ENCODE measurements at regions not wholly inside any gene's neighbourhood (a gene's known extent, or its start where the extent isn't known, plus 50 kb on each side); places are given as distances from the start of the nearest gene placed in this dataset.

DNA sequence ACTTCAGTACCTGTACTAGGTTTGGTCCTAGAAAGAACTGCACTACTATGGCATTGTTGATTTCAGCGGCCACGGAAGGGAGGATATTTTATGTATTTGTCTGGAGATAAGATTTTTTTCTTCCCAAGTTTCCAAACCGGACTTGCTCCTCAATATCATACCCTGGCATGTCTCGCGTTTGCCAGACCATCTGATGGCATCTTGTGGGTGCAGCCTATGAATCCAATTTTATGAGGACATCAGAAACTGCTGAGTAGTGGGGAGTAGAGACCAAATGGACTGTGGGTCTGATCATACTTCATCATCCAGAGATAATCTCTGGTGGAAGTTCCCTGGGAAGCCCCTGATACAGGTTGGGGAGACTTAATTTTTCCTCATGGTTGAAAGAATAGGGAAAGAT is 716.1 kb upstream of the WWC1 start:
- Mint-ChIP-seq H3K9me3 (peaks cover 0 to 2% (median 0%) of the 10 kb centered on the region in 9 donors), H3K4me1 (peaks cover 7 to 14% (median 11%) of the 10 kb centered on the region in 4 donors), H3K4me3 (no peak overlapping the region), H3K27ac (no peak overlapping the region), H3K27me3 (peaks cover 17 to 53% (median 23%) of the 10 kb centered on the region in 5 donors), H3K36me3 (no peaks in the 10 kb centered on the region)
- ATAC-seq (no peak), DNase-seq (no peak)
- POLR2A ChIA-PET: no interaction called here

DNA sequence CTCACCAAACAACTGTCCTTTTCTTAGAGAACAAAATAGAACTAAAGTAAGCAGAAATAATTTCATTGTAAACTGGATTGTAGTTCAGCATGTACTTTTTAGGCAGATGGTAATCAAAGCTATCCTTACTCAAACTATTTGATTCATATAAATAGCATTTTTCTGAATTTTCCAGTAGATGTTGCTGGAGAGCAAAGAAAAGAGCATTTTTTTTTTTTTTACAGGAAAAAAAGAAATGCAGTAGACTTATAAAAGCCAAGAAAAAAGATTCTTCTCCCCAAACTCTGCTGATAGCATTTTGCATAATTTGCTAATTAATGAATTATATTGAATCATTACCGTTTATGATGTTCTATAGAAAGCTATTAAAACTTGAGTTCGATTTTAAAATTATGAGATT is 715.3 kb upstream of the WWC1 start:
- DNase-seq: no peak
- Mint-ChIP-seq H3K27ac (no peak overlapping the region), H3K27me3 (peaks cover 17 to 50% (median 23%) of the 10 kb centered on the region in 5 donors), H3K4me3 (no peak overlapping the region), H3K9me3 (peaks cover 0 to 2% (median 0%) of the 10 kb centered on the region in 9 donors), H3K36me3 (no peaks in the 10 kb centered on the region), H3K4me1 (peaks cover 7 to 14% (median 11%) of the 10 kb centered on the region in 4 donors)
- POLR2A ChIA-PET: no interaction called here
- no peak for ATAC-seq

DNA sequence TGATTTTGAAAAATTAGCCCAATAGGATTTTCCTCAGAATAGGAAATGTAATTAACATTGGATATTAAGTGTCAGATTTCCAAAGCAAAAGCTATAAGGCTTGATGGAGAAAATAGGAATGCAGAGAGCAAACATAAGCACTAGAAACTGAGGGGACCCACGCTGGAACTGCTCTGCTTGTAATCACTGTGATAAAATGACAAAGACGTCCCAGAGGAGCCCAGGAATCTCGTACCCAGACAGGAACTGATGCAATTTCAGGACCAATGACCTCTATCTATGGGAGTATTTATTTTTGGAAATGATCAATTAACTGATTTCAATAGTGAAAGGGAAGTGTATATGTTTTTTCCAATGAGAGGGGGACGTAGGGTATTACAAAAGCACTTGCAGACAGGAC is 714.5 kb upstream of the WWC1 start:
- ATAC-seq (no peak), DNase-seq (no peak)
- Mint-ChIP-seq H3K36me3 (no peaks in the 10 kb centered on the region), H3K4me1 (peaks cover 7 to 14% (median 11%) of the 10 kb centered on the region in 4 donors), H3K27me3 (peaks cover 15 to 44% (median 22%) of the 10 kb centered on the region in 5 donors), H3K27ac (no peak overlapping the region), H3K4me3 (no peak overlapping the region), H3K9me3 (peaks cover 0 to 2% (median 0%) of the 10 kb centered on the region in 9 donors)
- POLR2A ChIA-PET: no interaction called here

DNA sequence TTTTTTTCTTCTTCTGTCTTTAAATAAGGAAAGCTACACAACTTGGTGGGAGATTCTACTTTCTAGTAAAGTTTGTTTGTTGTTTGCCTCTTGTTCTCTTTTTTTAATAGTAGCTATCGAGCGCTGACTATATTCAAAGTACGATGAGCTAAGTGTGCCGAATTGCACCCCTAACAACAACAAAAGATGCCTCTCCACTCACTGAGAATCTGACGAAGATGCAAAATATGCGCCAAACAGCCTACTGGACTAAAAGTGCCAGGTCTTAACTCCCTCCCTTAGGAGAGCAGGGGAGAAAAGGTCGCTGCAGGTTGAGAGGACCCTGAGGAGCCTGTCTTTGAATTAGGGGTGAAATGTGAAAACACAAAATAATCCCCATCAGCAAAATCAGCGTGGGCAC is 713.8 kb upstream of the WWC1 start:
- no peaks in the 10 kb centered on the region for H3K36me3 Mint-ChIP-seq
- H3K27me3 Mint-ChIP-seq: peaks cover 15 to 40% (median 22%) of the 10 kb centered on the region in 5 donors
- H3K4me3 Mint-ChIP-seq: no peak overlapping the region
- H3K9me3 Mint-ChIP-seq: peaks cover 0 to 2% (median 0%) of the 10 kb centered on the region in 9 donors
- no peak for DNase-seq
- POLR2A ChIA-PET: no interaction called here
- H3K4me1 Mint-ChIP-seq: peaks cover 7 to 14% (median 11%) of the 10 kb centered on the region in 4 donors
- ATAC-seq: no peak
- no peak overlapping the region for H3K27ac Mint-ChIP-seq

DNA sequence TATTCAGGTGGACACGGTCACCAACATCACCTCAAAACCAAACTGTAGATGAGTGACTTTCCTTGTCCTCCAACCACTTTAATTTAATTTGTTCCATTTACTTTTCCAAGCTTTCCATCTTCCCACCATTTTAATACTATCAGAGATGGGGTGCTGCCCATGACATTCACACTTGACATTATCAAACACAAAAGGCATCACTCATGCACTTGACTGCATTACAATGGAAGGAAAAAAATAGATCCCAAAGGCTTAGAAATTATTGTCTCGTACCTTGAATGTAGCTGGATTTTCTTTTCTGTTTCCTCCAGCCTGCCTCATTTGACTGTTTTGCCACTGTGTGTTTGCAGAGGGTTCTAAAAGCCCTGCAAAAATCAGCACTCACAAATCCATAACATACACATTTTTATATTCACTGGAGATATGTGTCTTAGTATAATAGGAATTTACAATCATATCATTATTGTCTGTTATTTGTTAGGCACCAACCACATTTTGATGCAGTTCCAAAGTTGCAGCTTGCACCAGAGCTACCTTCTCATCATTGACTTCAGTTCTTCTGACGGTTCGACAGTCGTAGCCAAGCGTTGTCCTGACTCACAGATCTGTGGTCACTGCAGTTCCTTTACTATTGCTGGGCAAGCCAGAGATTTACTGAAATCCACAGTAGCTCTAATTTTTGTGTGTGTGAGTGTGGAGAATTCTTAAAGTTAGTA is 712.3 kb upstream of the WWC1 start:
- POLR2A ChIA-PET: no interaction called here
- peaks cover 0 to 5% (median 3%) of the 10 kb centered on the region in 4 donors for H3K4me1 Mint-ChIP-seq
- H3K9me3 Mint-ChIP-seq: peaks cover 0 to 4% (median 0%) of the 10 kb centered on the region in 9 donors
- DNase-seq: no peak
- H3K27me3 Mint-ChIP-seq: peaks cover 9 to 28% (median 13%) of the 10 kb centered on the region in 5 donors
- H3K27ac Mint-ChIP-seq: no peak overlapping the region
- no peak overlapping the region for H3K4me3 Mint-ChIP-seq
- no peak for ATAC-seq
- no peaks in the 10 kb centered on the region for H3K36me3 Mint-ChIP-seq

DNA sequence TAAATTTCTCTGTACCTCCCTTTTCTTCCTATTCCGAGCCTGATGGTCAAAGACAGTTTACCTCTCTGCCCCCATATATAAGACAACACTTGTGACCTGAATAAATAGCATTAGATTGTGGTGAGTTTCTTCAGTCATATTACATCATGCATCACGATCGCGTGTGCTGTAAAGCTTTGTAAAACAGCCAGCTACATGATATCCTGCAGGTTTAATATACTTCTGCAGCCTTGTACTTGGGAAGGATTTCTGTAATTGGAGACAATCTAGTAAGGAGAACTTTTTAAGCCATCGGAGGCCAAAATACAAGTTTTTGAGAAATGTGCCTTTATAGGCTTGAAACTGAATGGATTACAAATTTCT is 711.8 kb upstream of the WWC1 start:
- ATAC-seq (no peak), DNase-seq (no peak)
- no peak overlapping the region for H3K27ac Mint-ChIP-seq
- peaks cover 5 to 23% (median 8%) of the 10 kb centered on the region in 5 donors for H3K27me3 Mint-ChIP-seq
- H3K9me3 Mint-ChIP-seq: peaks cover 0 to 4% (median 0%) of the 10 kb centered on the region in 9 donors
- no peak overlapping the region for H3K4me3 Mint-ChIP-seq
- POLR2A ChIA-PET: no interaction called here
- no peaks in the 10 kb centered on the region for H3K36me3 Mint-ChIP-seq
- H3K4me1 Mint-ChIP-seq: peaks cover 0 to under 1% (median 0%) of the 10 kb centered on the region in 4 donors

DNA sequence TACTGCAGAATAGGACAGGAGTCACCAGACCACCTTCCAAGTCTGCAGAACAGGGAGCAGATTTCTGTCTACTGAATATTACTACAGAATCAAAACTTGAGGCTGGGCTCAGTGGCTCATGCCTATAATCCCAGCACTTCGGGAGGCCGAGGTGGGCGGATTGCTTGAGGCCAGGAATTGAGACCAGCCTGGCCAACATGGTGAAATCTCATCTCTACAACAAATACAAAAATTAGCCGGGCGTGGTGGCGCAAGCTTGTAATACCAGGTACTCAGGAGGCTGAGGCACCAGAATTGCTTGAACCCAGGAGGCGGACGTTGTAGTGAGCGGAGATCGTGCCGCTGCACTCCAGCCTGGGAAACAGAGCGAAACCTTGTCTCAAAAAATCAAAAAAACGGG is 710.8 kb upstream of the WWC1 start:
- Mint-ChIP-seq H3K4me1 (no peaks in the 10 kb centered on the region), H3K9me3 (peaks cover 0 to 6% (median 0%) of the 10 kb centered on the region in 9 donors), H3K27me3 (peaks cover 2 to 21% (median 5%) of the 10 kb centered on the region in 5 donors), H3K4me3 (no peak overlapping the region), H3K27ac (no peak overlapping the region), H3K36me3 (no peaks in the 10 kb centered on the region)
- DNase-seq: no peak
- POLR2A ChIA-PET: no interaction called here
- ATAC-seq: no peak

DNA sequence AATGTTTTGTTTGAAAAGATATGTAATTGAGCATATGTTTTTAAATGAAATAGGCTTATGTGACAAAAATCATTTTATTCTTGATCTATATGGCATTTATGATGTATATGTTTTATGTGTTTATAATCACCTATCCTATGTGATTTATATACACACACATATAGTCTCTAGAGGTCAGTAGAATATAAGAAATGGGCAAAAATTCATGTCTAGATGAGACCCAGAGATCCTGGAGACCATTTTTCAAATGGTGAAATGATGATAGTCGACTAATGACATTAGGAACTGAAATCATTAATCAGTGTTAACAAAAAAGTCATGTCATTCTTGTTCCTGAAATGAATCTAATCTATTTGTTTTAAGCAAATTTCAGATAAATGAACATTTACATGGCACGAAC is 709.2 kb upstream of the WWC1 start:
- Mint-ChIP-seq H3K9me3 (peaks cover 0 to 6% (median 0%) of the 10 kb centered on the region in 9 donors), H3K27me3 (peaks cover 0 to 11% (median 0%) of the 10 kb centered on the region in 5 donors), H3K4me3 (no peak overlapping the region), H3K27ac (no peak overlapping the region), H3K36me3 (no peaks in the 10 kb centered on the region), H3K4me1 (no peaks in the 10 kb centered on the region)
- POLR2A ChIA-PET: no interaction called here
- ATAC-seq: no peak
- DNase-seq: no peak

DNA sequence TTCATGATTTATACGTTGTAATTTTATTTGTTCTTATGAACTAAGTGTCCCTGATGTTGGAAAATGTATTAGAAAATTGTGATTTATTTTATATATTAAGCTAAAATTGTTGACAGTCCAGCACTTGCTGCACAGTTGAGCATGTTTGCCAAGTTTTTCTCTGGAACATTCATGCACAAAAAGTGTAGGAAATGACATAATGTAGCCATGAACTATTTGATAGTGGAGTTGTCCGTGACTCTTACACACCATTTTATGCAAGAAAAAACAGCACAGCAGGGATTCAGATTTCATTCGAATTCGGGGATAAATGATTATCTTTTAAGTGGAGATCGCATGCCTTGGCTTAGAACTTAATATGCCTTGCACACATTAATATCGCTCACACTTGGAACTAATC is 708.6 kb upstream of the WWC1 start:
- Mint-ChIP-seq H3K9me3 (peaks cover 0 to 6% (median 0%) of the 10 kb centered on the region in 9 donors), H3K27ac (no peak overlapping the region), H3K4me1 (no peaks in the 10 kb centered on the region), H3K4me3 (no peak overlapping the region), H3K27me3 (peaks cover 0 to 5% (median 0%) of the 10 kb centered on the region in 5 donors), H3K36me3 (no peaks in the 10 kb centered on the region)
- POLR2A ChIA-PET: no interaction called here
- DNase-seq (no peak), ATAC-seq (no peak)

DNA sequence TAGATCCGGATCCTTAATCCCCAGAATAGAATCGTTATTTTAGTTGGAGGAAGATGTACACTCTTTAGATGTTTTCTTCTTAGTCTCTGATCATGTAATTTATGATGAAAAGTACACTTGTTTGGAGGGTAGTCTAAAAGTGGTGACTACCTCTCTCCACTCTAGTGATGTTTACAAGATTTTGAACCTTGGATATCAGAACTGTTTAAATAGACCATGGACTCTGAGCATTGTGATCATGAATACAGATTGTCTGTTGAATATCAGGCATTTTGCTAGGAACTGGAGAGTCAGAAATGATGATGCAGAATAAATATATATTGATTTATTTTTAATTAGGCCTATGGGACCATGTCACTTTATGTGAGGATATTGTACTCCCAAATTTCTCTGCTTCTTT is 706.3 kb upstream of the WWC1 start:
- Mint-ChIP-seq H3K4me1 (no peaks in the 10 kb centered on the region), H3K36me3 (no peaks in the 10 kb centered on the region), H3K27me3 (no peaks in the 10 kb centered on the region), H3K4me3 (no peak overlapping the region), H3K27ac (no peak overlapping the region), H3K9me3 (peaks cover 0 to 4% (median 0%) of the 10 kb centered on the region in 9 donors)
- ATAC-seq: no peak
- POLR2A ChIA-PET: no interaction called here
- DNase-seq: no peak

DNA sequence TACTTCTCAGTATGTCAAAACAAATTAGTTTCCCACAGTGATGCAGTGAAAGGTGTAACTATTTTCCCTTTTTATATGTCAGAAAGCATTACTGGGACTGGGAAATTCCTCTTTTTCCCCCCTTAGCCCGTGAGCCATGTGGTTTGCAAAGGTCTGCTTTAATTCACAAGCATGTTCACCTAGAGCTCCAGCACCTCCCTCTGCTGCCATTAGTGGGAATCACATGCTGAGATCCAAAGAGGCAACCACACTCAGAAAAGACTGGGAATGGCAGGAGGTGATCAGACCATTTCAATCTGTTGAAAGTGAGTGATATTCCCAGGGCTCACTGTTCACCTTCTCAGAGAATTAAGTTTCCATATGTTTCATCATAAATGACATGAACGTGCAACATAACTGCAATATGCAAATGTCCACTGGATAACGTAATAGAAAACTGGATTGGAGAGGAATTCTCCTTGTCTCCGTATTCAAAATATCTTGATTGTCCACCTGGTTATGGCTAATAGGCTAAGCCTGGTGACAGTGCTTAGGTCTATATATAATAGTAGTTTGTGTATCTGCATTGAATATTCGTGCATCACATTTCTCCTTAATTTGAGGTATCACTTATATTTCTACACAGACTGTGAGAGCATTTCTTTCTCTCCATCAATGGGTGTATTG is 703.5 kb upstream of the WWC1 start:
- no peak overlapping the region for H3K4me3 Mint-ChIP-seq
- no peak for ATAC-seq

DNA sequence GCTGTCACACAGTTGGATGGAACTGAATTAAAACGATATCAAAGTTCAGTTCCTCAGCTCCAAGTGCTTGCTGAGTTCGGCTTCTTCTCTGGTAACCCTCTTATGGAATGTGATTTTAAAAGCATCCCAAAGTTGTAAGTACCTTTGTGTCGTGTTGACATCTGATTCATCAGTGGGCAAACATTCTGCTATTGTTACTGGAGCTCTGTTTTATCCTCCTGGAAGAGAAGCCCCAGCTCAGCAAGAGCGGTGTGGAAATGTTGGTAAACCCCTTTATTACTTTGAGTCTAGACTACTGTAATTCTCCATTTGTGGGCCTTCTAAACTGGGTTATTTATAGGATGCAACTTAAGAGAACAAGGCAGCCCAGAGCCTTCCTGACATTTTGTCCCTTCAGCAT is 699.3 kb upstream of the WWC1 start:
- Mint-ChIP-seq H3K9me3 (peaks cover 0 to 4% (median 0%) of the 10 kb centered on the region in 9 donors), H3K27ac (no peak overlapping the region)

More for the DNA sequence above, 703.5 kb upstream of the WWC1 start:
- peaks cover 0 to 7% (median 0%) of the 10 kb centered on the region in 9 donors for H3K9me3 Mint-ChIP-seq
- no peak for DNase-seq
- POLR2A ChIA-PET: no interaction called here
- H3K27me3 Mint-ChIP-seq: no peaks in the 10 kb centered on the region
- no peaks in the 10 kb centered on the region for H3K4me1 Mint-ChIP-seq
- no peaks in the 10 kb centered on the region for H3K36me3 Mint-ChIP-seq
- no peak overlapping the region for H3K27ac Mint-ChIP-seq

DNA sequence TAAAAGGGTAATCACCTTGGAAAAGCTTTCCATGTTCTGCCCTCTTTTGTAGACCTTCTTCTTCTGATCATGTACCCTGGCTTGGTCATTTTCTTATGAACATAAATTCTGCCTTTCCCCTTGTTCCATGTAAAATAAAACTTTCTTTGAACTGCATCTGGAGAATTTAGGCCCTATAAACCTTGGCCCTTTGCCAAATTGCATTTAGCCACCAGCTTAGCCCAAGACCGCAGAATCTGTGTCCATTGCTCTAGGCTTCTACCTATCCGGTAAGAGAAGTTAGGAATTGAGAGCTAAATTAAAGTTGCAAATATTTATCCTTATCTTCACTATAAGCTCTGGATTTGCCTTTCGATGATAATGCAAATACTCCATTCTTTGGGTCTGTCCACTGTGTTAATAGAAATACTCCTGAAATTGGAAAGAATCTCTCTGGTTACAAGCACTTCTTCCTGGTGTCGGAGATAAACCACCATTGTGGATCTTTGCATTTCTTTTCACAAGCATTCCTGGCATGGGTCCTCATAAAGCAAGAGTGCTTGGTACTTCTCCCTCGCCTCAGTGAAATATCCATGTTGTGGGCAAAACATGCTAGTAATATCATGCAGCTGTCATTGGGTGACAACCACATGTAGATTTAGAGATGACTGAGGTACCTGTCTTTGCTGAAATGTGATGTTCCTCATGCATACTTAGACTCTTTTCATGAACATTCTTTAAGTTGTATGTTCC is 698.0 kb upstream of the WWC1 start:
- no peaks in the 10 kb centered on the region for H3K4me1 Mint-ChIP-seq
- no peak overlapping the region for H3K27ac Mint-ChIP-seq
- no peak overlapping the region for H3K4me3 Mint-ChIP-seq
- ATAC-seq (no peak), DNase-seq (no peak)
- H3K36me3 Mint-ChIP-seq: no peaks in the 10 kb centered on the region
- POLR2A ChIA-PET: no interaction called here
- H3K27me3 Mint-ChIP-seq: no peaks in the 10 kb centered on the region
- peaks cover 0 to 4% (median 0%) of the 10 kb centered on the region in 9 donors for H3K9me3 Mint-ChIP-seq

More for the DNA sequence above, 699.3 kb upstream of the WWC1 start:
- ATAC-seq (no peak), DNase-seq (no peak)
- H3K27me3 Mint-ChIP-seq: no peaks in the 10 kb centered on the region
- H3K4me3 Mint-ChIP-seq: no peak overlapping the region
- POLR2A ChIA-PET: no interaction called here
- no peaks in the 10 kb centered on the region for H3K4me1 Mint-ChIP-seq
- H3K36me3 Mint-ChIP-seq: no peaks in the 10 kb centered on the region
